GM12878 (cell line): ENCODE measurements at regions not wholly inside any gene's neighbourhood (a gene's known extent, or its start where the extent isn't known, plus 50 kb on each side); places are given as distances from the start of the nearest gene placed in this dataset.

Source experiments
- ATAC-seq: fragments of 200-7000 bp; cut with Tn5 transposase; 3 replicates; pipeline ENCODE4 v1.9.1; 2020; ENCODE audit warnings: mild to moderate bottlenecking, moderate library complexity
- BruUV-seq: library from RNA; stranded (reverse); fragments of 400-500 nt; replicated peaks from 2 replicates; lab custom pipeline; 2021; lab: Mats Ljungman, UMichigan
- CTCF ChIA-PET: fragments of 300-600 bp; sonication (Branson Sonifier 250); formaldehyde crosslinking; extraction: SDS; loops from one replicate; lab custom pipeline; 2021; ENCODE audit warnings: inconsistent platforms; lab: Yijun Ruan, JAX
- POLR2A ChIA-PET: fragments of 350-600 bp; formaldehyde crosslinking; extraction: SDS; loops from one replicate; lab custom pipeline; 2021; ENCODE audit warnings: inconsistent platforms; lab: Charles Lee
- RAD21 ChIA-PET: fragments of 300-600 bp; sonication (Branson Sonifier 250); formaldehyde crosslinking; loops from one replicate; lab custom pipeline; 2023; ENCODE audit warnings: antibody characterized with exemption; ENCODE audit not compliant: unreplicated experiment; lab: Charles Lee
- SMC1A ChIA-PET: fragments of 300-600 bp; sonication (Branson Sonifier 250); formaldehyde crosslinking; loops from one replicate; lab custom pipeline; 2023; ENCODE audit not compliant: unreplicated experiment, uncharacterized antibody; lab: Charles Lee
- DNase-seq: peaks from one replicate; pipeline ENCODE4 v3.0.0-alpha.2; 2011; ENCODE audit warnings: low read depth, low spot score
- FAIRE-seq: peaks from 3 replicates; lab custom pipeline; 2011; peaks lifted over from hg19 to GRCh38; lab: Jason Lieb, UNC
- H2AFZ ChIP-seq: 2 replicates; pipeline ENCODE4 v1.6.0; 2011; ENCODE audit warnings: low read depth, low read length, control low read depth; ENCODE audit not compliant: control insufficient read depth
- H3K27ac ChIP-seq: 2 replicates; pipeline ENCODE4 v1.5.1; 2011; ENCODE audit warnings: control low read depth; ENCODE audit not compliant: control insufficient read depth, insufficient read depth
- H3K27me3 ChIP-seq, 2 experiments: replicated peaks in 1 of 2; 2 replicates each; pipeline versions ENCODE4 v1.6.0 to v1.6.1; 2011; ENCODE audit warnings: low read length in 1 of 2; ENCODE audit not compliant: control insufficient read depth in 2 of 2, insufficient read depth in 2 of 2
- H3K36me3 ChIP-seq, 2 experiments: 2 replicates each; pipeline ENCODE4 v1.5.1; 2011; ENCODE audit warnings: low read length in 1 of 2; ENCODE audit not compliant: control insufficient read depth in 2 of 2, insufficient read depth in 2 of 2
- H3K4me1 ChIP-seq: 2 replicates; pipeline ENCODE4 v1.6.1; 2011; ENCODE audit warnings: mild to moderate bottlenecking, low read length, moderate library complexity, mixed read lengths; ENCODE audit not compliant: control insufficient read depth, insufficient read depth
- H3K4me2 ChIP-seq: 2 replicates; pipeline ENCODE4 v1.6.0; 2011; ENCODE audit warnings: control low read depth; ENCODE audit not compliant: control insufficient read depth, insufficient read depth
- H3K4me3 ChIP-seq: fragments of 200-600 bp; sonication (generic); 2 replicates; pipeline ENCODE4 v1.5.1; 2016
- H3K79me2 ChIP-seq: 2 replicates; pipeline ENCODE4 v1.6.0; 2011; ENCODE audit warnings: low read length; ENCODE audit not compliant: control insufficient read depth, insufficient read depth
- H3K9ac ChIP-seq: 2 replicates; pipeline ENCODE4 v1.8.0; 2011; ENCODE audit warnings: low read length, control low read depth, mixed read lengths; ENCODE audit not compliant: control insufficient read depth, insufficient read depth
- H3K9me3 ChIP-seq: replicated peaks from 3 replicates; pipeline ENCODE4 v1.5.1; 2011; ENCODE audit warnings: mild to moderate bottlenecking, low read length; ENCODE audit not compliant: control insufficient read depth, insufficient read depth
- H4K20me1 ChIP-seq: 2 replicates; pipeline ENCODE4 v1.6.0; 2011; ENCODE audit not compliant: control insufficient read depth, insufficient read depth
- BCLAF1 ChIP-seq: fragments of 450-650 bp; IDR thresholded peaks from 2 replicates; pipeline ENCODE4 v1.6.1; 2017; ENCODE audit warnings: antibody characterized with exemption, mild to moderate bottlenecking, moderate library complexity
- CHD2 ChIP-seq: IDR thresholded peaks from 2 replicates; pipeline ENCODE4 v1.6.1; 2011; ENCODE audit warnings: low read depth, low read length, improper control_type of control experiment, borderline replicate concordance
- CREB1 ChIP-seq: IDR thresholded peaks from 2 replicates; pipeline ENCODE4 v1.6.1; 2012; ENCODE audit warnings: low read depth, mild to moderate bottlenecking, inconsistent platforms
- E2F8 ChIP-seq: fragments of 450-650 bp; IDR thresholded peaks from 2 replicates; pipeline ENCODE4 v1.6.1; 2018; ENCODE audit warnings: mild to moderate bottlenecking, low read depth, moderate library complexity; ENCODE audit not compliant: partially characterized antibody
- GATAD2B ChIP-seq: fragments of 450-650 bp; conservative IDR thresholded peaks from 2 replicates; pipeline ENCODE4 v1.6.1; 2017; ENCODE audit warnings: low read depth, mild to moderate bottlenecking, moderate library complexity
- NRF1 ChIP-seq: conservative IDR thresholded peaks from 2 replicates; pipeline ENCODE4 v1.6.1; 2011; ENCODE audit warnings: mild to moderate bottlenecking, low read depth, low read length, improper control_type of control experiment
- RUNX3 ChIP-seq: IDR thresholded peaks from 2 replicates; pipeline ENCODE4 v1.6.1; 2012; ENCODE audit warnings: low read length, inconsistent platforms
- STAT3 ChIP-seq: IDR thresholded peaks from 2 replicates; pipeline ENCODE4 v1.6.1; 2011; ENCODE audit warnings: low read depth, low read length, improper control_type of control experiment
- ZBTB4 ChIP-seq: fragments of 450-650 bp; formaldehyde crosslinking; IDR thresholded peaks from 2 replicates; pipeline ENCODE4 v1.4.0; 2022; ENCODE audit warnings: mild to moderate bottlenecking, moderate library complexity
- ZBTB40 ChIP-seq: fragments of 450-650 bp; IDR thresholded peaks from 2 replicates; pipeline ENCODE4 v1.6.1; 2016; ENCODE audit warnings: mild to moderate bottlenecking, moderate library complexity, borderline replicate concordance
- ZNF207 ChIP-seq: fragments of 450-650 bp; IDR thresholded peaks from 2 replicates; pipeline ENCODE4 v1.6.1; 2014; ENCODE audit warnings: antibody characterized with exemption, mild to moderate bottlenecking, borderline replicate concordance
- ZSCAN29 ChIP-seq: fragments of 450-650 bp; IDR thresholded peaks from 2 replicates; pipeline ENCODE4 v1.6.1; 2017; ENCODE audit warnings: mild to moderate bottlenecking, moderate library complexity
- WGBS: methylation state at CpG from one replicate; pipeline ENCODE4 v1.1.6; 2016; ENCODE audit warnings: low lambda C conversion rate; ENCODE audit not compliant: insufficient replicate concordance, insufficient coverage; ENCODE audit errors: missing lambda C conversion rate; 5-methylcytosine and 5-hydroxymethylcytosine counted together
- in situ Hi-C: fragments of 300-500 bp; cut with MboI; formaldehyde crosslinking; loops from 9 replicates; pipeline ENCODE4 v1.14.3; 2018; ENCODE audit warnings: mixed read lengths
- intact Hi-C: fragments of 100-400 bp; cut with micrococcal nuclease; formaldehyde crosslinking; loops from one replicate; pipeline ENCODE4 v1.14.2; 2022; ENCODE audit not compliant: unreplicated experiment

GRCh38 chr1:69483246-69483645 is 84.5 kb upstream of the LRRC7 start:
- Histone ChIP-seq H3K4me3 (no peak overlapping the region), H3K27me3 (no peaks in the 10 kb centered on the region), H4K20me1 (no peaks in the 10 kb centered on the region), H3K27ac (no peak overlapping the region), H3K36me3 (no peaks in the 10 kb centered on the region), H2AFZ (no peak overlapping the region), H3K79me2 (no peaks in the 10 kb centered on the region), H3K4me2 (no peak overlapping the region), H3K4me1 (no peaks in the 10 kb centered on the region), H3K9me3 (no peaks in the 10 kb centered on the region), H3K9ac (no peak overlapping the region)
- POLR2A ChIA-PET: no interaction called here
- in situ Hi-C loops (no loop called here), intact Hi-C loops (no loop called here)
- CTCF ChIA-PET: interaction anchor here (1.1 kb wide), 1 partner anchor 11 kb away, joined by 8 read pairs; no protein-coding TSS in a partner anchor
- SMC1A ChIA-PET: interaction anchor here (1.1 kb wide), 1 partner anchor 8 kb away, joined by 6 read pairs; no protein-coding TSS in a partner anchor
- no TSS peak for BruUV-seq
- FAIRE-seq (no peak), ATAC-seq (no peak), DNase-seq (no peak)
- RAD21 ChIA-PET: no interaction called here
- WGBS: 0% methylated on average over 2 of the region's 2 CpGs
- TF ChIP-seq RUNX3 (no peak), ZSCAN29 (no peak), STAT3 (no peak), NRF1 (no peak), CREB1 (no peak), BCLAF1 (no peak), E2F8 (no peak), GATAD2B (no peak), ZNF207 (no peak), ZBTB4 (CRISPR knock-in tag) (no peak), CHD2 (no peak), ZBTB40 (no peak)
